Liver (tissue), 8 donors: ENCODE measurements at regions not wholly inside any gene's neighbourhood (a gene's known extent, or its start where the extent isn't known, plus 50 kb on each side); places are given as distances from the start of the nearest gene placed in this dataset.

Experiments used
- DNase-seq: peaks from one replicate; pipeline ENCODE4 v3.0.0-alpha.2; 2017; ENCODE audit warnings: low spot score
- H3K27ac ChIP-seq, 2 donors: one replicate each; pipeline ENCODE4 v1.7.0; 2013; ENCODE audit warnings: inconsistent platforms in 2 of 2, low read length in 2 of 2, control low read depth in 1 of 2, low read depth in 1 of 2, mild to moderate bottlenecking in 1 of 2
- H3K27me3 ChIP-seq, 4 donors: one replicate each; pipeline versions ENCODE4 v1.6.1 to v1.7.0; 2013; ENCODE audit warnings: low read length in 3 of 4, inconsistent platforms in 1 of 4, mild to moderate bottlenecking in 1 of 4, moderate library complexity in 1 of 4; ENCODE audit not compliant: control insufficient read depth in 4 of 4, insufficient read depth in 4 of 4
- H3K36me3 ChIP-seq, 4 donors: one replicate each; pipeline versions ENCODE4 v1.6.1 to v1.7.0; 2013; ENCODE audit warnings: low read length in 3 of 4, mild to moderate bottlenecking in 3 of 4, low read depth in 1 of 4, moderate library complexity in 1 of 4; ENCODE audit not compliant: control insufficient read depth in 4 of 4, insufficient read depth in 3 of 4
- H3K4me1 ChIP-seq, 4 donors: one replicate each; pipeline versions ENCODE4 v1.6.1 to v1.7.0; 2013; ENCODE audit warnings: low read length in 3 of 4, mild to moderate bottlenecking in 3 of 4, moderate library complexity in 1 of 4; ENCODE audit not compliant: control insufficient read depth in 4 of 4, insufficient read depth in 4 of 4
- H3K4me3 ChIP-seq, 3 donors: one replicate each; pipeline versions ENCODE4 v1.6.1 to v1.7.0; 2013; ENCODE audit warnings: low read length in 3 of 3, control low read depth in 1 of 3, low read depth in 1 of 3, mild to moderate bottlenecking in 1 of 3
- H3K9ac ChIP-seq, 2 donors: one replicate each; pipeline ENCODE4 v1.7.0; 2013; ENCODE audit warnings: low read length in 2 of 2, mild to moderate bottlenecking in 2 of 2, moderate library complexity in 2 of 2, control low read depth in 1 of 2, low read depth in 1 of 2
- H3K9me3 ChIP-seq, 4 donors: one replicate each; pipeline versions ENCODE4 v1.6.1 to v1.7.0; 2013; ENCODE audit warnings: low read length in 3 of 4; ENCODE audit not compliant: control insufficient read depth in 4 of 4
- EGR1 ChIP-seq, 2 donors: IDR thresholded peaks; 2 replicates each; pipeline ENCODE4 v1.6.1; 2016 to 2018; ENCODE audit warnings: antibody characterized with exemption in 2 of 2, low read depth in 2 of 2
- FOXA1 ChIP-seq: IDR thresholded peaks from 2 replicates; pipeline ENCODE4 v1.6.1; 2016; ENCODE audit warnings: antibody characterized with exemption
- FOXA2 ChIP-seq: IDR thresholded peaks from 2 replicates; pipeline ENCODE4 v1.6.1; 2016; ENCODE audit warnings: antibody characterized with exemption
- GABPA ChIP-seq, 2 donors: IDR thresholded peaks in 1 of 2; conservative IDR thresholded peaks in 1 of 2; 2 replicates each; pipeline ENCODE4 v1.6.1; 2016; ENCODE audit warnings: antibody characterized with exemption in 2 of 2, mild to moderate bottlenecking in 1 of 2, moderate library complexity in 1 of 2
- HNF4A ChIP-seq, 2 donors: conservative IDR thresholded peaks; 2 replicates each; pipeline ENCODE4 v1.6.1; 2016; ENCODE audit warnings: antibody characterized with exemption in 2 of 2, mild to moderate bottlenecking in 2 of 2
- HNF4G ChIP-seq: IDR thresholded peaks from 2 replicates; pipeline ENCODE4 v1.6.1; 2016; ENCODE audit warnings: antibody characterized with exemption
- JUND ChIP-seq, 2 donors: IDR thresholded peaks; 2 replicates each; pipeline ENCODE4 v1.6.1; 2016; ENCODE audit warnings: antibody characterized with exemption in 2 of 2
- NR2F2 ChIP-seq: IDR thresholded peaks from 2 replicates; pipeline ENCODE4 v1.6.1; 2016; ENCODE audit warnings: antibody characterized with exemption
- RAD21 ChIP-seq, 2 donors: IDR thresholded peaks; 2 replicates each; pipeline ENCODE4 v1.6.1; 2016; ENCODE audit warnings: antibody characterized with exemption in 2 of 2, mild to moderate bottlenecking in 2 of 2
- RXRA ChIP-seq, 2 donors: IDR thresholded peaks; 2 replicates each; pipeline ENCODE4 v1.6.1; 2017 to 2018; ENCODE audit warnings: antibody characterized with exemption in 2 of 2, mild to moderate bottlenecking in 1 of 2
- SP1 ChIP-seq: IDR thresholded peaks from 2 replicates; pipeline ENCODE4 v1.6.1; 2018; ENCODE audit warnings: antibody characterized with exemption, mild to moderate bottlenecking
- TAF1 ChIP-seq: conservative IDR thresholded peaks from 2 replicates; pipeline ENCODE4 v1.6.1; 2016; ENCODE audit warnings: antibody characterized with exemption, mild to moderate bottlenecking
- YY1 ChIP-seq: IDR thresholded peaks from 2 replicates; pipeline ENCODE4 v1.6.1; 2016; ENCODE audit warnings: antibody characterized with exemption, mild to moderate bottlenecking
- WGBS: extraction: QIAGEN DNeasy Blood & Tissue Kit; methylation state at CpG from one replicate; pipeline ENCODE4 v1.1.7; 2013; 5-methylcytosine and 5-hydroxymethylcytosine counted together
- TF ChIP-seq, protein P1 (sequence below): fragments of 150-350 bp; IDR thresholded peaks from 2 replicates; pipeline ENCODE4 v1.5.1; 2017; ENCODE audit warnings: improper control_type of control experiment, low read depth, low read length; ENCODE audit not compliant: missing input control
- TF ChIP-seq, protein P2 (sequence below): IDR thresholded peaks from 2 replicates; pipeline ENCODE4 v1.6.1; 2016; ENCODE audit warnings: antibody characterized with exemption
- TF ChIP-seq, protein P3 (sequence below): IDR thresholded peaks from 2 replicates; pipeline ENCODE4 v1.6.1; 2016; ENCODE audit warnings: antibody characterized with exemption, mild to moderate bottlenecking
- TF ChIP-seq, protein P4 (sequence below): IDR thresholded peaks from 2 replicates; pipeline ENCODE4 v1.6.1; 2016; ENCODE audit warnings: antibody characterized with exemption
- TF ChIP-seq, protein P5 (sequence below): IDR thresholded peaks from 2 replicates; pipeline ENCODE4 v1.6.1; 2016; ENCODE audit warnings: antibody characterized with exemption
- donor health status: healthy.
- donor health status: healthy.
- donor health status: healthy.
- donor health status: healthy.
- donor health status: healthy.

DNA sequence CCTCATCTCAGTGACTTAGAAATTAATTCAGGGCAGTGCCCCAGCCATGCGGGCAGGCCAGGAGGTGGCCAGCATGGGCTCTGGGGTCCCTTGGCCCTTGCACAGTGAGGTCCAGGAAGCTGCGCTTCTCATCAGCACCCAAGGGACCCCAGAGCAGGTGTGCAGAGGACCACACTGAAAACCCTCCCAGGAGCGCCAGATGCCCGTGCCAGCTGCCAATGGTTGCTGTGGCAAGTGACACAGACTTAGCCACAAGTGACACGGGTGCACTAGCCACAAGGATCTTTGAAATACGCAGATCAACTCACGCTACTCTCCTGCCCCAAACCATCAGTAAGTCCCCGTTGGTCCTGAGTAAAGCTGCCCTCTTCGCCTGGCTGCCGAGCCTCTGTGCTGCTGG is 88.1 kb downstream of the ERMARD start:
- H3K27ac ChIP-seq: no peak overlapping the region
- no peak for TF ChIP-seq FOXA2
- no peak for TF ChIP-seq SP1
- TF ChIP-seq, protein P1, sequence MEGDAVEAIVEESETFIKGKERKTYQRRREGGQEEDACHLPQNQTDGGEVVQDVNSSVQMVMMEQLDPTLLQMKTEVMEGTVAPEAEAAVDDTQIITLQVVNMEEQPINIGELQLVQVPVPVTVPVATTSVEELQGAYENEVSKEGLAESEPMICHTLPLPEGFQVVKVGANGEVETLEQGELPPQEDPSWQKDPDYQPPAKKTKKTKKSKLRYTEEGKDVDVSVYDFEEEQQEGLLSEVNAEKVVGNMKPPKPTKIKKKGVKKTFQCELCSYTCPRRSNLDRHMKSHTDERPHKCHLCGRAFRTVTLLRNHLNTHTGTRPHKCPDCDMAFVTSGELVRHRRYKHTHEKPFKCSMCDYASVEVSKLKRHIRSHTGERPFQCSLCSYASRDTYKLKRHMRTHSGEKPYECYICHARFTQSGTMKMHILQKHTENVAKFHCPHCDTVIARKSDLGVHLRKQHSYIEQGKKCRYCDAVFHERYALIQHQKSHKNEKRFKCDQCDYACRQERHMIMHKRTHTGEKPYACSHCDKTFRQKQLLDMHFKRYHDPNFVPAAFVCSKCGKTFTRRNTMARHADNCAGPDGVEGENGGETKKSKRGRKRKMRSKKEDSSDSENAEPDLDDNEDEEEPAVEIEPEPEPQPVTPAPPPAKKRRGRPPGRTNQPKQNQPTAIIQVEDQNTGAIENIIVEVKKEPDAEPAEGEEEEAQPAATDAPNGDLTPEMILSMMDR: no peak
- no peak for TF ChIP-seq HNF4G
- TF ChIP-seq RXRA (IDR thresholded peaks at IDR 0.05): no peak
- TF ChIP-seq, protein P2, sequence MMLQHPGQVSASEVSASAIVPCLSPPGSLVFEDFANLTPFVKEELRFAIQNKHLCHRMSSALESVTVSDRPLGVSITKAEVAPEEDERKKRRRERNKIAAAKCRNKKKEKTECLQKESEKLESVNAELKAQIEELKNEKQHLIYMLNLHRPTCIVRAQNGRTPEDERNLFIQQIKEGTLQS: no peak
- TF ChIP-seq, protein P3, sequence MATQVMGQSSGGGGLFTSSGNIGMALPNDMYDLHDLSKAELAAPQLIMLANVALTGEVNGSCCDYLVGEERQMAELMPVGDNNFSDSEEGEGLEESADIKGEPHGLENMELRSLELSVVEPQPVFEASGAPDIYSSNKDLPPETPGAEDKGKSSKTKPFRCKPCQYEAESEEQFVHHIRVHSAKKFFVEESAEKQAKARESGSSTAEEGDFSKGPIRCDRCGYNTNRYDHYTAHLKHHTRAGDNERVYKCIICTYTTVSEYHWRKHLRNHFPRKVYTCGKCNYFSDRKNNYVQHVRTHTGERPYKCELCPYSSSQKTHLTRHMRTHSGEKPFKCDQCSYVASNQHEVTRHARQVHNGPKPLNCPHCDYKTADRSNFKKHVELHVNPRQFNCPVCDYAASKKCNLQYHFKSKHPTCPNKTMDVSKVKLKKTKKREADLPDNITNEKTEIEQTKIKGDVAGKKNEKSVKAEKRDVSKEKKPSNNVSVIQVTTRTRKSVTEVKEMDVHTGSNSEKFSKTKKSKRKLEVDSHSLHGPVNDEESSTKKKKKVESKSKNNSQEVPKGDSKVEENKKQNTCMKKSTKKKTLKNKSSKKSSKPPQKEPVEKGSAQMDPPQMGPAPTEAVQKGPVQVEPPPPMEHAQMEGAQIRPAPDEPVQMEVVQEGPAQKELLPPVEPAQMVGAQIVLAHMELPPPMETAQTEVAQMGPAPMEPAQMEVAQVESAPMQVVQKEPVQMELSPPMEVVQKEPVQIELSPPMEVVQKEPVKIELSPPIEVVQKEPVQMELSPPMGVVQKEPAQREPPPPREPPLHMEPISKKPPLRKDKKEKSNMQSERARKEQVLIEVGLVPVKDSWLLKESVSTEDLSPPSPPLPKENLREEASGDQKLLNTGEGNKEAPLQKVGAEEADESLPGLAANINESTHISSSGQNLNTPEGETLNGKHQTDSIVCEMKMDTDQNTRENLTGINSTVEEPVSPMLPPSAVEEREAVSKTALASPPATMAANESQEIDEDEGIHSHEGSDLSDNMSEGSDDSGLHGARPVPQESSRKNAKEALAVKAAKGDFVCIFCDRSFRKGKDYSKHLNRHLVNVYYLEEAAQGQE: no peak
- no peak for TF ChIP-seq YY1
- TF ChIP-seq EGR1 (IDR thresholded peaks at IDR 0.05; ENCODE audit: low read depth in 2 of 2): no peak
- TF ChIP-seq, protein P4, sequence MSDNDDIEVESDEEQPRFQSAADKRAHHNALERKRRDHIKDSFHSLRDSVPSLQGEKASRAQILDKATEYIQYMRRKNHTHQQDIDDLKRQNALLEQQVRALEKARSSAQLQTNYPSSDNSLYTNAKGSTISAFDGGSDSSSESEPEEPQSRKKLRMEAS: no peak
- TF ChIP-seq GABPA (IDR thresholded peaks at IDR 0.05 in 1 of 2, conservative IDR thresholded peaks at IDR 0.05 in 1 of 2): no peak
- TF ChIP-seq FOXA1: no peak
- TF ChIP-seq RAD21 (IDR thresholded peaks at IDR 0.05): no peak
- TF ChIP-seq NR2F2: no peak
- TF ChIP-seq TAF1: no peak
- TF ChIP-seq JUND (IDR thresholded peaks at IDR 0.05): no peak
- TF ChIP-seq, protein P5, sequence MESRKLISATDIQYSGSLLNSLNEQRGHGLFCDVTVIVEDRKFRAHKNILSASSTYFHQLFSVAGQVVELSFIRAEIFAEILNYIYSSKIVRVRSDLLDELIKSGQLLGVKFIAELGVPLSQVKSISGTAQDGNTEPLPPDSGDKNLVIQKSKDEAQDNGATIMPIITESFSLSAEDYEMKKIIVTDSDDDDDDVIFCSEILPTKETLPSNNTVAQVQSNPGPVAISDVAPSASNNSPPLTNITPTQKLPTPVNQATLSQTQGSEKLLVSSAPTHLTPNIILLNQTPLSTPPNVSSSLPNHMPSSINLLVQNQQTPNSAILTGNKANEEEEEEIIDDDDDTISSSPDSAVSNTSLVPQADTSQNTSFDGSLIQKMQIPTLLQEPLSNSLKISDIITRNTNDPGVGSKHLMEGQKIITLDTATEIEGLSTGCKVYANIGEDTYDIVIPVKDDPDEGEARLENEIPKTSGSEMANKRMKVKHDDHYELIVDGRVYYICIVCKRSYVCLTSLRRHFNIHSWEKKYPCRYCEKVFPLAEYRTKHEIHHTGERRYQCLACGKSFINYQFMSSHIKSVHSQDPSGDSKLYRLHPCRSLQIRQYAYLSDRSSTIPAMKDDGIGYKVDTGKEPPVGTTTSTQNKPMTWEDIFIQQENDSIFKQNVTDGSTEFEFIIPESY: no peak
- no peak for TF ChIP-seq HNF4A (conservative IDR thresholded peaks at IDR 0.05)
- no peaks in the 10 kb centered on the region for H3K27me3 ChIP-seq
- H3K36me3 ChIP-seq: no peaks in the 10 kb centered on the region
- peak; percentile 24 for DNase-seq
- no peak overlapping the region for H3K9ac ChIP-seq
- no peaks in the 10 kb centered on the region for H3K4me1 ChIP-seq
- no peaks in the 10 kb centered on the region for H3K9me3 ChIP-seq
- H3K4me3 ChIP-seq: no peak overlapping the region
- WGBS: 93% methylated on average over 10 of the region's 10 CpGs
